HCT116 (cell line): ENCODE measurements at regions not wholly inside any gene's neighbourhood (a gene's known extent, or its start where the extent isn't known, plus 50 kb on each side); places are given as distances from the start of the nearest gene placed in this dataset.

Experiments
- CTCF ChIP-seq, 3 experiments: fragments of 200-600 bp in 1 of 3; sonication (generic) in 1 of 3; IDR thresholded peaks in 2 of 3; conservative IDR thresholded peaks in 1 of 3; 2 replicates each; pipeline ENCODE4 v1.5.1; 2012 to 2017; ENCODE audit warnings: low read depth in 2 of 3, low read length in 2 of 3, antibody characterized with exemption in 1 of 3, borderline replicate concordance in 1 of 3, control low read depth in 1 of 3, mild to moderate bottlenecking in 1 of 3, mixed read lengths in 1 of 3, mixed run types in 1 of 3, moderate library complexity in 1 of 3; ENCODE audit not compliant: insufficient read depth in 1 of 3
- EZH2phosphoT487 ChIP-seq: fragments of 200-600 bp; IDR thresholded peaks from 2 replicates; pipeline ENCODE4 v1.6.1; 2018; ENCODE audit warnings: antibody characterized with exemption, borderline replicate concordance
- POLR2A ChIP-seq: IDR thresholded peaks from 2 replicates; pipeline ENCODE4 v1.7.0; 2011; ENCODE audit warnings: borderline replicate concordance; ENCODE audit not compliant: insufficient read depth, insufficient read length; ENCODE audit errors: extremely low read depth
- REST ChIP-seq: IDR thresholded peaks from 2 replicates; pipeline ENCODE4 v1.6.1; 2012; ENCODE audit warnings: low read depth

GRCh38 chr10:64830869-64831268, 1309.7 kb downstream of the REEP3 start:
- TF ChIP-seq CTCF (IDR thresholded peaks at IDR 0.05 in 2 of 3, conservative IDR thresholded peaks at IDR 0.05 in 1 of 3; ENCODE audit: borderline replicate concordance in 1 of 3, insufficient read depth in 1 of 3, low read depth in 2 of 3, low read length in 2 of 3) = no peak
- no peak for TF ChIP-seq POLR2A
- TF ChIP-seq EZH2phosphoT487 = no peak
- TF ChIP-seq REST = no peak
